Hepatocyte (in vitro differentiated cells): ENCODE measurements at regions not wholly inside any gene's neighbourhood (a gene's known extent, or its start where the extent isn't known, plus 50 kb on each side); places are given as distances from the start of the nearest gene placed in this dataset.

Experiments used
- DNase-seq: peaks from one replicate; pipeline ENCODE4 v3.0.0-alpha.2; 2016; ENCODE audit warnings: low spot score
- H2AFZ ChIP-seq: fragments of 200-600 bp; sonication (generic); 2 replicates; pipeline ENCODE4 v1.6.0; 2016; ENCODE audit warnings: antibody characterized with exemption, mild to moderate bottlenecking
- H3K27ac ChIP-seq: fragments of 200-600 bp; sonication (generic); 2 replicates; pipeline ENCODE4 v1.5.1; 2016; ENCODE audit warnings: mild to moderate bottlenecking
- H3K27me3 ChIP-seq: fragments of 200-600 bp; sonication (generic); 2 replicates; pipeline ENCODE4 v1.6.1; 2016
- H3K36me3 ChIP-seq: fragments of 200-600 bp; sonication (generic); replicated peaks from 2 replicates; pipeline ENCODE4 v1.5.1; 2016; ENCODE audit warnings: low read depth; ENCODE audit not compliant: insufficient read depth
- H3K4me1 ChIP-seq: fragments of 200-600 bp; sonication (generic); 2 replicates; pipeline ENCODE4 v1.5.1; 2016; ENCODE audit warnings: mild to moderate bottlenecking, moderate library complexity; ENCODE audit not compliant: insufficient read depth
- H3K4me2 ChIP-seq: fragments of 200-600 bp; sonication (generic); 2 replicates; pipeline ENCODE4 v1.6.0; 2016
- H3K4me3 ChIP-seq: fragments of 200-600 bp; sonication (generic); 2 replicates; pipeline ENCODE4 v1.5.1; 2016; ENCODE audit warnings: mild to moderate bottlenecking
- H3K79me2 ChIP-seq: fragments of 200-600 bp; sonication (generic); 2 replicates; pipeline ENCODE4 v1.6.0; 2017; ENCODE audit warnings: mild to moderate bottlenecking
- H3K9me2 ChIP-seq: fragments of 200-600 bp; sonication (generic); replicated peaks from 2 replicates; pipeline ENCODE4 v1.6.0; 2017; ENCODE audit warnings: mild to moderate bottlenecking; ENCODE audit not compliant: insufficient read depth
- H3K9me3 ChIP-seq: fragments of 200-600 bp; sonication (generic); 2 replicates; pipeline ENCODE4 v1.5.1; 2016; ENCODE audit warnings: low read depth, mild to moderate bottlenecking
- H4K20me1 ChIP-seq: fragments of 200-600 bp; sonication (generic); 2 replicates; pipeline ENCODE4 v1.6.0; 2016; ENCODE audit warnings: mild to moderate bottlenecking; ENCODE audit not compliant: insufficient read depth, poor library complexity, severe bottlenecking
- CTCF ChIP-seq: fragments of 200-600 bp; sonication (generic); IDR thresholded peaks from 2 replicates; pipeline ENCODE4 v1.5.1; 2016; ENCODE audit warnings: antibody characterized with exemption, mild to moderate bottlenecking; ENCODE audit not compliant: poor library complexity
- EZH2 ChIP-seq: fragments of 200-600 bp; sonication (generic); IDR thresholded peaks from 2 replicates; pipeline ENCODE4 v1.6.1; 2016; ENCODE audit warnings: antibody characterized with exemption, mild to moderate bottlenecking, borderline replicate concordance
- EZH2phosphoT487 ChIP-seq: fragments of 200-600 bp; sonication (generic); IDR thresholded peaks from one replicate; pipeline ENCODE4 v1.6.1; 2018; ENCODE audit warnings: antibody characterized with exemption, mild to moderate bottlenecking, low read depth, moderate library complexity; ENCODE audit not compliant: unreplicated experiment, severe bottlenecking
- WGBS: methylation state at CpG from one replicate; pipeline ENCODE4 v1.1.6; 2016; ENCODE audit warnings: low lambda C conversion rate; ENCODE audit errors: missing lambda C conversion rate; 5-methylcytosine and 5-hydroxymethylcytosine counted together

GRCh38 chr10:44176311-44176710, 208.6 kb downstream of the CXCL12 start:
- Histone ChIP-seq H3K79me2 (no peaks in the 10 kb centered on the region), H4K20me1 (no peaks in the 10 kb centered on the region), H3K4me2 (no peak overlapping the region), H3K27ac (no peak overlapping the region), H3K9me3 (no peaks in the 10 kb centered on the region), H3K9me2 (no peaks in the 10 kb centered on the region), H2AFZ (no peak overlapping the region), H3K4me3 (no peak overlapping the region), H3K36me3 (no peaks in the 10 kb centered on the region), H3K4me1 (peaks cover 21% of the 10 kb centered on the region), H3K27me3 (no peaks in the 10 kb centered on the region)
- TF ChIP-seq CTCF (no peak), EZH2phosphoT487 (no peak), EZH2 (no peak)
- WGBS: 37% methylated on average over 3 of the region's 3 CpGs
- DNase-seq: no peak

- TF ChIP-seq CTCF: no peak
- TF ChIP-seq EZH2phosphoT487: no peak
- TF ChIP-seq EZH2: no peak
- Histone ChIP-seq H3K79me2 (no peaks in the 10 kb centered on the region), H3K27ac (no peak overlapping the region), H2AFZ (no peak overlapping the region), H3K4me1 (peaks cover 21% of the 10 kb centered on the region), H3K36me3 (no peaks in the 10 kb centered on the region), H3K9me2 (no peaks in the 10 kb centered on the region), H4K20me1 (no peaks in the 10 kb centered on the region), H3K27me3 (no peaks in the 10 kb centered on the region), H3K9me3 (no peaks in the 10 kb centered on the region), H3K4me3 (no peak overlapping the region), H3K4me2 (no peak overlapping the region)
- DNase-seq: no peak
- 37% methylated on average over 4 of the region's 4 CpGs for WGBS
These were observed 211.3 kb downstream of the CXCL12 start for GRCh38 chr10:44173608-44173894.

- Histone ChIP-seq H3K4me1 (peaks cover 21% of the 10 kb centered on the region), H3K4me2 (peak overlapping the region; percentile 26), H3K36me3 (no peaks in the 10 kb centered on the region), H3K27ac (peak overlapping the region; percentile 8), H4K20me1 (no peaks in the 10 kb centered on the region), H3K9me3 (no peaks in the 10 kb centered on the region), H3K27me3 (no peaks in the 10 kb centered on the region), H3K9me2 (no peaks in the 10 kb centered on the region), H2AFZ (no peak overlapping the region), H3K79me2 (no peaks in the 10 kb centered on the region), H3K4me3 (no peak overlapping the region)
- DNase-seq: no peak
- WGBS: 50% methylated on average over 3 of the region's 3 CpGs
- TF ChIP-seq EZH2 (no peak), CTCF (no peak), EZH2phosphoT487 (no peak)
These were observed 211.9 kb downstream of the CXCL12 start for GRCh38 chr10:44172883-44173607.
